ENCODE measurements at regions not wholly inside any gene's neighbourhood (a gene's known extent, or its start where the extent isn't known, plus 50 kb on each side); places are given as distances from the start of the nearest gene placed in this dataset.

GRCh38 chr12:11500188-11500860, 105.0 kb upstream of the PRB2 start (continued):
- TF ChIP-seq ATF1 (CRISPR knock-in tag; IDR thresholded peaks at IDR 0.05) (no peak), ATF1 (tag; IDR thresholded peaks at IDR 0.05) (no peak), DDX20 (tag; IDR thresholded peaks at IDR 0.05; ENCODE audit: low read depth) (no peak), HNRNPK (IDR thresholded peaks at IDR 0.05; ENCODE audit: low read depth, low read length, poor library complexity, severe bottlenecking) (no peak), MECOM (CRISPR knock-in tag; IDR thresholded peaks at IDR 0.05) (no peak), XRCC4 (IDR thresholded peaks at IDR 0.05; ENCODE audit: extremely low read depth, insufficient read depth, insufficient read length) (no peak), MTF1 (CRISPR knock-in tag; IDR thresholded peaks at IDR 0.05; ENCODE audit: borderline replicate concordance) (no peak), USF1 (CRISPR knock-in tag; IDR thresholded peaks at IDR 0.05) (no peak), CHAMP1 (IDR thresholded peaks at IDR 0.05) (peak; percentile 42; the same call in 1 of the 2 replicates), JUNB (CRISPR knock-in tag; conservative IDR thresholded peaks at IDR 0.05) (no peak), MITF (IDR thresholded peaks at IDR 0.05) (no peak), CTCFL (IDR thresholded peaks at IDR 0.05; ENCODE audit: borderline replicate concordance, insufficient read depth, low read depth, low read length, poor library complexity, severe bottlenecking) (no peak), MEF2D (tag; conservative IDR thresholded peaks at IDR 0.05; ENCODE audit: low read depth) (no peak)
- TF ChIP-seq, protein P1, sequence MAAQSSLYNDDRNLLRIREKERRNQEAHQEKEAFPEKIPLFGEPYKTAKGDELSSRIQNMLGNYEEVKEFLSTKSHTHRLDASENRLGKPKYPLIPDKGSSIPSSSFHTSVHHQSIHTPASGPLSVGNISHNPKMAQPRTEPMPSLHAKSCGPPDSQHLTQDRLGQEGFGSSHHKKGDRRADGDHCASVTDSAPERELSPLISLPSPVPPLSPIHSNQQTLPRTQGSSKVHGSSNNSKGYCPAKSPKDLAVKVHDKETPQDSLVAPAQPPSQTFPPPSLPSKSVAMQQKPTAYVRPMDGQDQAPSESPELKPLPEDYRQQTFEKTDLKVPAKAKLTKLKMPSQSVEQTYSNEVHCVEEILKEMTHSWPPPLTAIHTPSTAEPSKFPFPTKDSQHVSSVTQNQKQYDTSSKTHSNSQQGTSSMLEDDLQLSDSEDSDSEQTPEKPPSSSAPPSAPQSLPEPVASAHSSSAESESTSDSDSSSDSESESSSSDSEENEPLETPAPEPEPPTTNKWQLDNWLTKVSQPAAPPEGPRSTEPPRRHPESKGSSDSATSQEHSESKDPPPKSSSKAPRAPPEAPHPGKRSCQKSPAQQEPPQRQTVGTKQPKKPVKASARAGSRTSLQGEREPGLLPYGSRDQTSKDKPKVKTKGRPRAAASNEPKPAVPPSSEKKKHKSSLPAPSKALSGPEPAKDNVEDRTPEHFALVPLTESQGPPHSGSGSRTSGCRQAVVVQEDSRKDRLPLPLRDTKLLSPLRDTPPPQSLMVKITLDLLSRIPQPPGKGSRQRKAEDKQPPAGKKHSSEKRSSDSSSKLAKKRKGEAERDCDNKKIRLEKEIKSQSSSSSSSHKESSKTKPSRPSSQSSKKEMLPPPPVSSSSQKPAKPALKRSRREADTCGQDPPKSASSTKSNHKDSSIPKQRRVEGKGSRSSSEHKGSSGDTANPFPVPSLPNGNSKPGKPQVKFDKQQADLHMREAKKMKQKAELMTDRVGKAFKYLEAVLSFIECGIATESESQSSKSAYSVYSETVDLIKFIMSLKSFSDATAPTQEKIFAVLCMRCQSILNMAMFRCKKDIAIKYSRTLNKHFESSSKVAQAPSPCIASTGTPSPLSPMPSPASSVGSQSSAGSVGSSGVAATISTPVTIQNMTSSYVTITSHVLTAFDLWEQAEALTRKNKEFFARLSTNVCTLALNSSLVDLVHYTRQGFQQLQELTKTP (IDR thresholded peaks at IDR 0.05; ENCODE audit: low read depth in 1 of 2, partially characterized antibody in 2 of 2), result peak in 1 of 2 experiments; percentile 88
- TF ChIP-seq, protein P2, sequence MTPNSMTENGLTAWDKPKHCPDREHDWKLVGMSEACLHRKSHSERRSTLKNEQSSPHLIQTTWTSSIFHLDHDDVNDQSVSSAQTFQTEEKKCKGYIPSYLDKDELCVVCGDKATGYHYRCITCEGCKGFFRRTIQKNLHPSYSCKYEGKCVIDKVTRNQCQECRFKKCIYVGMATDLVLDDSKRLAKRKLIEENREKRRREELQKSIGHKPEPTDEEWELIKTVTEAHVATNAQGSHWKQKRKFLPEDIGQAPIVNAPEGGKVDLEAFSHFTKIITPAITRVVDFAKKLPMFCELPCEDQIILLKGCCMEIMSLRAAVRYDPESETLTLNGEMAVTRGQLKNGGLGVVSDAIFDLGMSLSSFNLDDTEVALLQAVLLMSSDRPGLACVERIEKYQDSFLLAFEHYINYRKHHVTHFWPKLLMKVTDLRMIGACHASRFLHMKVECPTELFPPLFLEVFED (CRISPR knock-in tag; conservative IDR thresholded peaks at IDR 0.05), result no peak

Measured in K562 (cell line).